GM23338 (cell line): ENCODE measurements at regions not wholly inside any gene's neighbourhood (a gene's known extent, or its start where the extent isn't known, plus 50 kb on each side); places are given as distances from the start of the nearest gene placed in this dataset.

Experiments
- ATAC-seq: fragments of 200-7000 bp; cut with Tn5 transposase; 3 replicates; pipeline ENCODE4 v1.9.1; 2020
- DNase-seq: peaks from one replicate; pipeline ENCODE4 v3.0.0-alpha.2; 2015; ENCODE audit warnings: low spot score
- H2AFZ ChIP-seq: fragments of 200-600 bp; sonication (generic); 2 replicates; pipeline ENCODE4 v1.8.0; 2016; ENCODE audit warnings: antibody characterized with exemption, mild to moderate bottlenecking, moderate library complexity
- H3F3A ChIP-seq: fragments of 200-600 bp; sonication (generic); replicated peaks from 2 replicates; pipeline ENCODE4 v1.8.0; 2017; ENCODE audit warnings: antibody characterized with exemption, mixed run types, low read depth
- H3K27ac ChIP-seq: fragments of 200-600 bp; sonication (generic); 2 replicates; pipeline ENCODE4 v1.6.1; 2016; ENCODE audit warnings: low read depth
- H3K27me3 ChIP-seq: fragments of 200-600 bp; sonication (generic); 2 replicates; pipeline ENCODE4 v1.8.0; 2016; ENCODE audit warnings: mild to moderate bottlenecking, mixed run types, moderate library complexity; ENCODE audit not compliant: insufficient read depth
- H3K36me3 ChIP-seq: fragments of 200-600 bp; sonication (generic); 2 replicates; pipeline ENCODE4 v1.8.0; 2016; ENCODE audit warnings: mild to moderate bottlenecking; ENCODE audit not compliant: insufficient read depth
- H3K4me1 ChIP-seq: fragments of 200-600 bp; sonication (generic); 2 replicates; pipeline ENCODE4 v1.8.0; 2016; ENCODE audit warnings: mild to moderate bottlenecking, moderate library complexity; ENCODE audit not compliant: insufficient read depth
- H3K4me2 ChIP-seq: fragments of 200-600 bp; sonication (generic); 2 replicates; pipeline ENCODE4 v1.7.1; 2017; ENCODE audit warnings: mixed run types
- H3K4me3 ChIP-seq: fragments of 200-600 bp; sonication (generic); 2 replicates; pipeline ENCODE4 v1.6.1; 2016; ENCODE audit warnings: mixed run types
- H3K79me2 ChIP-seq: fragments of 200-600 bp; sonication (generic); replicated peaks from 2 replicates; pipeline ENCODE4 v1.8.0; 2017; ENCODE audit warnings: mild to moderate bottlenecking; ENCODE audit not compliant: insufficient read depth
- H3K9me2 ChIP-seq: fragments of 200-600 bp; sonication (generic); 2 replicates; pipeline ENCODE4 v1.8.0; 2017; ENCODE audit not compliant: insufficient read depth
- H4K20me1 ChIP-seq: fragments of 200-600 bp; sonication (generic); replicated peaks from 2 replicates; pipeline ENCODE4 v1.8.0; 2017; ENCODE audit warnings: mild to moderate bottlenecking; ENCODE audit not compliant: insufficient read depth
- H3K27ac Mint-ChIP-seq: 2 replicates; pipeline ENCODE4 v1.8.0; 2020; ENCODE audit warnings: inconsistent platforms, mild to moderate bottlenecking, moderate library complexity, mixed read lengths
- H3K27me3 Mint-ChIP-seq: 3 replicates; pipeline ENCODE4 v1.8.0; 2022; ENCODE audit warnings: low read depth, mild to moderate bottlenecking, moderate library complexity, mixed read lengths, inconsistent platforms; ENCODE audit not compliant: insufficient read depth, poor library complexity
- H3K36me3 Mint-ChIP-seq: 3 replicates; pipeline ENCODE4 v1.8.0; 2021; ENCODE audit warnings: low read depth, mild to moderate bottlenecking, inconsistent platforms, moderate library complexity, mixed read lengths
- H3K4me1 Mint-ChIP-seq: 3 replicates; pipeline ENCODE4 v1.8.0; 2020; ENCODE audit warnings: mild to moderate bottlenecking, inconsistent platforms, mixed read lengths
- H3K4me3 Mint-ChIP-seq: 3 replicates; pipeline ENCODE4 v1.8.0; 2021; ENCODE audit warnings: moderate library complexity, mild to moderate bottlenecking, inconsistent platforms, mixed read lengths
- H3K9me3 Mint-ChIP-seq: 3 replicates; pipeline ENCODE4 v1.8.0; 2020; ENCODE audit warnings: moderate library complexity, mild to moderate bottlenecking, inconsistent platforms, mixed read lengths
- EZH2 ChIP-seq: fragments of 200-600 bp; sonication (generic); IDR thresholded peaks from one replicate; pipeline ENCODE4 v1.8.0; 2017; ENCODE audit warnings: antibody characterized with exemption, mild to moderate bottlenecking, low read depth; ENCODE audit not compliant: unreplicated experiment
- POLR2AphosphoS5 ChIP-seq: IDR thresholded peaks from 2 replicates; pipeline ENCODE4 v1.6.1; 2016; ENCODE audit warnings: antibody characterized with exemption, low read depth
- STAT1 ChIP-seq: IDR thresholded peaks from one replicate; pipeline ENCODE4 v1.6.1; 2016; ENCODE audit warnings: antibody characterized with exemption; ENCODE audit not compliant: unreplicated experiment
- ZNF331 ChIP-seq: fragments of 250-450 bp; sonication (Bioruptor Pico); IDR thresholded peaks from 2 replicates; pipeline ENCODE4 v1.5.0; 2020; ENCODE audit warnings: low read depth, mild to moderate bottlenecking, moderate library complexity
- TF ChIP-seq, protein P1 (sequence below): fragments of 250-450 bp; sonication (Bioruptor Pico); IDR thresholded peaks from 2 replicates; pipeline ENCODE4 v1.5.0; 2020; ENCODE audit warnings: mild to moderate bottlenecking, moderate library complexity
- TF ChIP-seq, protein P2 (sequence below), 2 experiments: fragments of 200-600 bp in 1 of 2; sonication (generic) in 1 of 2; conservative IDR thresholded peaks; 2 replicates each; pipeline versions ENCODE4 v1.5.1 to v1.6.1; 2016 to 2017; ENCODE audit warnings: antibody characterized with exemption in 2 of 2, low read depth in 2 of 2, mild to moderate bottlenecking in 2 of 2, moderate library complexity in 1 of 2
- TF ChIP-seq, protein P3 (sequence below): IDR thresholded peaks from one replicate; pipeline ENCODE4 v1.6.1; 2018; ENCODE audit warnings: antibody characterized with exemption; ENCODE audit not compliant: unreplicated experiment

DNA sequence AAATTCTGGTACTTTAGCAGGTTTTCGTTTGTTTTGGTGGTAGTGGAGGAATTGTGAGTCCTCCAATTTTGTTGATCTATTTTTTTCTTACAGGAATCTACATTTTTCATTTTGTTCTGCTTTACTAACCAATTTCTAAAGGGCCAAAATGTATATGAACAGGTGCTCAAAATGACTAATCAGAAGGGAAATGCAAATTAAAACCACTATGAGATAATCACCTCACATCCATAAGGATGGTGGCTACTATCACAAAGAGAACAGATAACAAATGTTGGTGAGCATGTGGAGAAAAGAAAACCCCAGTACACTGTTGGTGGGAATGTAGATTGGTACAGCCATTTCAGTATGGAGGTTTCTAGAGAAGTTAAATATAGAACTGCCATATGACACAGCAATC lies 134.2 kb downstream of the LMO4 start (continued):
- TF ChIP-seq, protein P1, sequence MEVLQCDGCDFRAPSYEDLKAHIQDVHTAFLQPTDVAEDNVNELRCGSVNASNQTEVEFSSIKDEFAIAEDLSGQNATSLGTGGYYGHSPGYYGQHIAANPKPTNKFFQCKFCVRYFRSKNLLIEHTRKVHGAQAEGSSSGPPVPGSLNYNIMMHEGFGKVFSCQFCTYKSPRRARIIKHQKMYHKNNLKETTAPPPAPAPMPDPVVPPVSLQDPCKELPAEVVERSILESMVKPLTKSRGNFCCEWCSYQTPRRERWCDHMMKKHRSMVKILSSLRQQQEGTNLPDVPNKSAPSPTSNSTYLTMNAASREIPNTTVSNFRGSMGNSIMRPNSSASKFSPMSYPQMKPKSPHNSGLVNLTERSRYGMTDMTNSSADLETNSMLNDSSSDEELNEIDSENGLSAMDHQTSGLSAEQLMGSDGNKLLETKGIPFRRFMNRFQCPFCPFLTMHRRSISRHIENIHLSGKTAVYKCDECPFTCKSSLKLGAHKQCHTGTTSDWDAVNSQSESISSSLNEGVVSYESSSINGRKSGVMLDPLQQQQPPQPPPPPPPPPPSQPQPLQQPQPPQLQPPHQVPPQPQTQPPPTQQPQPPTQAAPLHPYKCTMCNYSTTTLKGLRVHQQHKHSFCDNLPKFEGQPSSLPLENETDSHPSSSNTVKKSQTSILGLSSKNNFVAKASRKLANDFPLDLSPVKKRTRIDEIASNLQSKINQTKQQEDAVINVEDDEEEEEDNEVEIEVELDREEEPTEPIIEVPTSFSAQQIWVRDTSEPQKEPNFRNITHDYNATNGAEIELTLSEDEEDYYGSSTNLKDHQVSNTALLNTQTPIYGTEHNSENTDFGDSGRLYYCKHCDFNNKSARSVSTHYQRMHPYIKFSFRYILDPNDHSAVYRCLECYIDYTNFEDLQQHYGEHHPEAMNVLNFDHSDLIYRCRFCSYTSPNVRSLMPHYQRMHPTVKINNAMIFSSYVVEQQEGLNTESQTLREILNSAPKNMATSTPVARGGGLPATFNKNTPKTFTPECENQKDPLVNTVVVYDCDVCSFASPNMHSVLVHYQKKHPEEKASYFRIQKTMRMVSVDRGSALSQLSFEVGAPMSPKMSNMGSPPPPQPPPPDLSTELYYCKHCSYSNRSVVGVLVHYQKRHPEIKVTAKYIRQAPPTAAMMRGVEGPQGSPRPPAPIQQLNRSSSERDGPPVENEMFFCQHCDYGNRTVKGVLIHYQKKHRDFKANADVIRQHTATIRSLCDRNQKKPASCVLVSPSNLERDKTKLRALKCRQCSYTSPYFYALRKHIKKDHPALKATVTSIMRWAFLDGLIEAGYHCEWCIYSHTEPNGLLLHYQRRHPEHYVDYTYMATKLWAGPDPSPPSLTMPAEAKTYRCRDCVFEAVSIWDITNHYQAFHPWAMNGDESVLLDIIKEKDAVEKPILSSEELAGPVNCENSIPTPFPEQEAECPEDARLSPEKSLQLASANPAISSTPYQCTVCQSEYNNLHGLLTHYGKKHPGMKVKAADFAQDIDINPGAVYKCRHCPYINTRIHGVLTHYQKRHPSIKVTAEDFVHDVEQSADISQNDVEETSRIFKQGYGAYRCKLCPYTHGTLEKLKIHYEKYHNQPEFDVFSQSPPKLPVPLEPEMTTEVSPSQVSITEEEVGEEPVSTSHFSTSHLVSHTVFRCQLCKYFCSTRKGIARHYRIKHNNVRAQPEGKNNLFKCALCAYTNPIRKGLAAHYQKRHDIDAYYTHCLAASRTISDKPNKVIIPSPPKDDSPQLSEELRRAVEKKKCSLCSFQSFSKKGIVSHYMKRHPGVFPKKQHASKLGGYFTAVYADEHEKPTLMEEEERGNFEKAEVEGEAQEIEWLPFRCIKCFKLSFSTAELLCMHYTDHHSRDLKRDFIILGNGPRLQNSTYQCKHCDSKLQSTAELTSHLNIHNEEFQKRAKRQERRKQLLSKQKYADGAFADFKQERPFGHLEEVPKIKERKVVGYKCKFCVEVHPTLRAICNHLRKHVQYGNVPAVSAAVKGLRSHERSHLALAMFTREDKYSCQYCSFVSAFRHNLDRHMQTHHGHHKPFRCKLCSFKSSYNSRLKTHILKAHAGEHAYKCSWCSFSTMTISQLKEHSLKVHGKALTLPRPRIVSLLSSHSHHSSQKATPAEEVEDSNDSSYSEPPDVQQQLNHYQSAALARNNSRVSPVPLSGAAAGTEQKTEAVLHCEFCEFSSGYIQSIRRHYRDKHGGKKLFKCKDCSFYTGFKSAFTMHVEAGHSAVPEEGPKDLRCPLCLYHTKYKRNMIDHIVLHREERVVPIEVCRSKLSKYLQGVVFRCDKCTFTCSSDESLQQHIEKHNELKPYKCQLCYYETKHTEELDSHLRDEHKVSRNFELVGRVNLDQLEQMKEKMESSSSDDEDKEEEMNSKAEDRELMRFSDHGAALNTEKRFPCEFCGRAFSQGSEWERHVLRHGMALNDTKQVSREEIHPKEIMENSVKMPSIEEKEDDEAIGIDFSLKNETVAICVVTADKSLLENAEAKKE: no peak

DNA sequence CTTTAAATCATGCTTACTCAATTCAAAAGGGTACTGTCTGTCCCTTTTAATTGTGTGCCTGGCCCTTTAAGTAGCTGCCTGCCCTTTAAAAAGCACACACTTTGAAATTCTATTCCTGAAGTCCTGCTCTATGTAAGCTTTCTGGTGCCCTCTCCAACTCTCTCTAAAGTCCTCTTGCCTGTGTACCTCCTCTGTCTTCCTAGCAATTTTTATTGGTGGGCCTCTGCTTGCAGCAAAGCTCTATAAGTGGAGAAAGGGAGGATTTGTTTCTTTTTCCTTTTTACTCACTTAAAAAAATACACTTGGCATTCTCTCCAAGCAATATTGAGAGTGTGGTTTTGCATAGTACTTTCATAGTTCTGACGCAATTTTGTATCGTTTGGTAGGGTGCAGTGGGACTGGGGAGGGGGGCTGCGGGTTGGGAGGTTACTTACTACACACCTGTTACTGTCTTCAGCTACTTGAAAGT lies 135.4 kb downstream of the LMO4 start:
- no peak overlapping the region for H3K27ac Mint-ChIP-seq
- H3K4me1 Mint-ChIP-seq: peaks cover 26% of the 10 kb centered on the region; the same call in 2 of the 3 replicates
- Histone ChIP-seq H3K4me1 (peaks cover 16% of the 10 kb centered on the region), H2AFZ (0 out of 2 replicates have a peak overlapping the region, but pooled peaks have one; percentile 66), H3K27me3 (no peaks in the 10 kb centered on the region), H4K20me1 (no peaks in the 10 kb centered on the region), H3K4me2 (peak overlapping the region; percentile 66), H3F3A (no peaks in the 10 kb centered on the region), H3K9me2 (no peaks in the 10 kb centered on the region), H3K4me3 (no peak overlapping the region), H3K27ac (no peak overlapping the region), H3K79me2 (no peaks in the 10 kb centered on the region), H3K36me3 (no peaks in the 10 kb centered on the region)
- peak; percentile 44 for DNase-seq
- H3K4me3 Mint-ChIP-seq: no peak overlapping the region
- ATAC-seq: peak; percentile 75
- peaks cover 11% of the 10 kb centered on the region for H3K9me3 Mint-ChIP-seq
- H3K27me3 Mint-ChIP-seq: peaks cover under 1% of the 10 kb centered on the region
- peaks cover 10% of the 10 kb centered on the region for H3K36me3 Mint-ChIP-seq
- TF ChIP-seq ZNF331: no peak
- TF ChIP-seq STAT1: no peak
- TF ChIP-seq POLR2AphosphoS5: no peak

DNA sequence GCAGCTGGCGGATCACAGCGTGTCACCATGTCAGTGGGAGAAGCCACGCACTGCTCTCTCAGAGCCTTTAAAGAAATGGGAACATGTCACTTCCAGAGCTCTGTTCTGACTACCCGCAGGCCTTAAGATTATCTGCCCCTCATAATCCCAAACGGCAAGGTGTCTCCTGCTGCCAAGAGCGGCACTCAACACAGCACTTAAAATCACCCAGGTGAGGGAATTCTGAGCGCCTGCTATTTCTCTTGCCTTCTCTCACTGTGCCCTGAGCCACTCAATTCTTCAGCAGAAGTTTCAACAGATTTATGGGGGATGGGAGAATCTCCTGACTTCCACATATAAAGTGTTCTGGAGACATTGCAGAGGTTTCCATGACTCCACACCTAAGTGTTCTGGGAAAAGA lies 137.9 kb downstream of the LMO4 start:
- Histone ChIP-seq H3F3A (no peaks in the 10 kb centered on the region), H3K4me1 (peaks cover 16% of the 10 kb centered on the region), H3K27me3 (no peaks in the 10 kb centered on the region), H3K36me3 (no peaks in the 10 kb centered on the region), H4K20me1 (no peaks in the 10 kb centered on the region), H3K4me3 (no peak overlapping the region), H2AFZ (no peak overlapping the region), H3K79me2 (no peaks in the 10 kb centered on the region), H3K27ac (no peak overlapping the region), H3K9me2 (no peaks in the 10 kb centered on the region), H3K4me2 (no peak overlapping the region)
- H3K27me3 Mint-ChIP-seq: peaks cover 6% of the 10 kb centered on the region
- H3K4me3 Mint-ChIP-seq: no peak overlapping the region
- H3K9me3 Mint-ChIP-seq: no peaks in the 10 kb centered on the region
- no peak overlapping the region for H3K27ac Mint-ChIP-seq
- TF ChIP-seq STAT1 (no peak), EZH2 (no peak), ZNF331 (no peak)
- TF ChIP-seq, protein P2, sequence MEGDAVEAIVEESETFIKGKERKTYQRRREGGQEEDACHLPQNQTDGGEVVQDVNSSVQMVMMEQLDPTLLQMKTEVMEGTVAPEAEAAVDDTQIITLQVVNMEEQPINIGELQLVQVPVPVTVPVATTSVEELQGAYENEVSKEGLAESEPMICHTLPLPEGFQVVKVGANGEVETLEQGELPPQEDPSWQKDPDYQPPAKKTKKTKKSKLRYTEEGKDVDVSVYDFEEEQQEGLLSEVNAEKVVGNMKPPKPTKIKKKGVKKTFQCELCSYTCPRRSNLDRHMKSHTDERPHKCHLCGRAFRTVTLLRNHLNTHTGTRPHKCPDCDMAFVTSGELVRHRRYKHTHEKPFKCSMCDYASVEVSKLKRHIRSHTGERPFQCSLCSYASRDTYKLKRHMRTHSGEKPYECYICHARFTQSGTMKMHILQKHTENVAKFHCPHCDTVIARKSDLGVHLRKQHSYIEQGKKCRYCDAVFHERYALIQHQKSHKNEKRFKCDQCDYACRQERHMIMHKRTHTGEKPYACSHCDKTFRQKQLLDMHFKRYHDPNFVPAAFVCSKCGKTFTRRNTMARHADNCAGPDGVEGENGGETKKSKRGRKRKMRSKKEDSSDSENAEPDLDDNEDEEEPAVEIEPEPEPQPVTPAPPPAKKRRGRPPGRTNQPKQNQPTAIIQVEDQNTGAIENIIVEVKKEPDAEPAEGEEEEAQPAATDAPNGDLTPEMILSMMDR (conservative IDR thresholded peaks at IDR 0.05; ENCODE audit: low read depth in 2 of 2): no peak
- TF ChIP-seq, protein P3, sequence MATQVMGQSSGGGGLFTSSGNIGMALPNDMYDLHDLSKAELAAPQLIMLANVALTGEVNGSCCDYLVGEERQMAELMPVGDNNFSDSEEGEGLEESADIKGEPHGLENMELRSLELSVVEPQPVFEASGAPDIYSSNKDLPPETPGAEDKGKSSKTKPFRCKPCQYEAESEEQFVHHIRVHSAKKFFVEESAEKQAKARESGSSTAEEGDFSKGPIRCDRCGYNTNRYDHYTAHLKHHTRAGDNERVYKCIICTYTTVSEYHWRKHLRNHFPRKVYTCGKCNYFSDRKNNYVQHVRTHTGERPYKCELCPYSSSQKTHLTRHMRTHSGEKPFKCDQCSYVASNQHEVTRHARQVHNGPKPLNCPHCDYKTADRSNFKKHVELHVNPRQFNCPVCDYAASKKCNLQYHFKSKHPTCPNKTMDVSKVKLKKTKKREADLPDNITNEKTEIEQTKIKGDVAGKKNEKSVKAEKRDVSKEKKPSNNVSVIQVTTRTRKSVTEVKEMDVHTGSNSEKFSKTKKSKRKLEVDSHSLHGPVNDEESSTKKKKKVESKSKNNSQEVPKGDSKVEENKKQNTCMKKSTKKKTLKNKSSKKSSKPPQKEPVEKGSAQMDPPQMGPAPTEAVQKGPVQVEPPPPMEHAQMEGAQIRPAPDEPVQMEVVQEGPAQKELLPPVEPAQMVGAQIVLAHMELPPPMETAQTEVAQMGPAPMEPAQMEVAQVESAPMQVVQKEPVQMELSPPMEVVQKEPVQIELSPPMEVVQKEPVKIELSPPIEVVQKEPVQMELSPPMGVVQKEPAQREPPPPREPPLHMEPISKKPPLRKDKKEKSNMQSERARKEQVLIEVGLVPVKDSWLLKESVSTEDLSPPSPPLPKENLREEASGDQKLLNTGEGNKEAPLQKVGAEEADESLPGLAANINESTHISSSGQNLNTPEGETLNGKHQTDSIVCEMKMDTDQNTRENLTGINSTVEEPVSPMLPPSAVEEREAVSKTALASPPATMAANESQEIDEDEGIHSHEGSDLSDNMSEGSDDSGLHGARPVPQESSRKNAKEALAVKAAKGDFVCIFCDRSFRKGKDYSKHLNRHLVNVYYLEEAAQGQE: no peak
- no peak for ATAC-seq
- DNase-seq: no peak
- no peaks in the 10 kb centered on the region for H3K36me3 Mint-ChIP-seq
- peaks cover 26% of the 10 kb centered on the region; the same call in 2 of the 3 replicates for H3K4me1 Mint-ChIP-seq
